HPDE6-E6E7 (cell line): ENCODE measurements at regions not wholly inside any gene's neighbourhood (a gene's known extent, or its start where the extent isn't known, plus 50 kb on each side); places are given as distances from the start of the nearest gene placed in this dataset.
A peak's percentile ranks its signal among the peaks of the same experiment; 100 is the strongest.

ENCODE experiments used
- DNase-seq: peaks from one replicate; pipeline ENCODE4 v3.0.0; 2011; ENCODE audit warnings: missing footprints; ENCODE audit errors: extremely low spot score

GRCh38 chr12:107549651-107550480, 135.7 kb upstream of the PWP1 start:
- DNase-seq, result no peak

GRCh38 chr12:107551434-107551833, 134.2 kb upstream of the PWP1 start:
- no peak for DNase-seq

- DNase-seq, result no peak
Observed at GRCh38 chr12:107552263-107552662, 133.3 kb upstream of the PWP1 start.

DNA sequence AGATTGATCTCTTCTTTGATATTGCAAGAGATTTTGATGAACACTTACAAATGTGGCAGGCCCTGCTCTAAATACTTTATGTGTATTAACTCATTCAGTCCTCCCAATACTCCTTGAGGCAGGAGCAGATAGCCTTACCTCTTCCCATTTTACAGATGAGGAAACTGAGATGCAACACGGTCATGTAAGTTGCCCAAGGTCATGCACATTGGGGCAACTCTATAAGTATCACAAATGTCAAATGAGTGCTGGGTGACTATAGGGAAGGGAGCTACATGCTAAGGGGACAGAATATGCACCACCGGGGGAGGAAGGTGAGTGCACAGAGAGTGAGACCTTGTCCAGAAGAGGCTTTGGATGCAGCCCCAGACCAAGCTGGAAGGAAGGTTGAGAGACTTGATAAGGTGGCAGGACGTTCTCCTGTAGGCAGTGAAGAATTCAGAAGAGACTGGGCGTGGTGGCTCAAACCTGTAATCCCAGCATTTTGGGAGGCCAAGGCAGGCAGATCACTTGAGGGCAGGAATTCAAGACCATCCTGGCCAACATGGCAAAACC, 132.3 kb upstream of the PWP1 start:
- DNase-seq, result no peak

GRCh38 chr12:107554941-107555340, 130.7 kb upstream of the PWP1 start:
- DNase-seq, result no peak

GRCh38 chr12:107557026-107557425, 128.6 kb upstream of the PWP1 start:
- no peak for DNase-seq

- DNase-seq, result no peak
Observed at GRCh38 chr12:107557589-107558100, 128.0 kb upstream of the PWP1 start.

DNA sequence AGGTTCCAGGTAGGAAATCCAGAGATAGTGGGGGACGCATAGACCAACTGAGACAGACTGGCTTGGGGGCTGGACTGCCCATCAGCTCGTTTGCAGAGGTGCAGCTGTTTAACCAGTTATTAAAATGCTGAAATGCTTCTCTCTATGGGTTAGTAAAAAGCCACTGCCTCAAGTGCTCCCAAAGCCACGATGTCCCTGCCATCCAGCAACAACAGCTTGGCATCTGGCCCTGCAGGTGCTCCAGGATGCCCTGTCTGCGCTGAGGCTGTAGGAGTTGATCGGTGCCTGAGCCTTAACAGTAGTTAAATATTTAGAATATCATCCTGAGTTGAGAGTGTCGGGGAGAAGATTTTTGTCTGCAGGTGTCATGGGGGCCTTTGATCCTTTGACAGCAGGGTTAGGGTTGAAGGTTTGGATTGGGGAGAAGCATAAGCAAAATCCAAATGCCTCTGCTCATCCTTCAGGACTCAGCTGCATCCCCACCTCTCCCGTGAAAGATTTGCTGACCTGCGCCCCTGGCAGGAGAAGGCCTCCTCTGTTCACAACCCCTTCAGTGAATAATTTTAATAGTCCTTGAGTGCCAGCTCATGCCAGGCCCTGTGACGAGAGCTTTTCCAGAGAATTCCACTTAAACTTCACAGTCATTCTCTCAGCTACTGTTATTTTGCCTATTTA, 127.3 kb upstream of the PWP1 start:
- no peak for DNase-seq

- no peak for DNase-seq
Observed at GRCh38 chr12:107558816-107559382, 126.7 kb upstream of the PWP1 start.

DNA sequence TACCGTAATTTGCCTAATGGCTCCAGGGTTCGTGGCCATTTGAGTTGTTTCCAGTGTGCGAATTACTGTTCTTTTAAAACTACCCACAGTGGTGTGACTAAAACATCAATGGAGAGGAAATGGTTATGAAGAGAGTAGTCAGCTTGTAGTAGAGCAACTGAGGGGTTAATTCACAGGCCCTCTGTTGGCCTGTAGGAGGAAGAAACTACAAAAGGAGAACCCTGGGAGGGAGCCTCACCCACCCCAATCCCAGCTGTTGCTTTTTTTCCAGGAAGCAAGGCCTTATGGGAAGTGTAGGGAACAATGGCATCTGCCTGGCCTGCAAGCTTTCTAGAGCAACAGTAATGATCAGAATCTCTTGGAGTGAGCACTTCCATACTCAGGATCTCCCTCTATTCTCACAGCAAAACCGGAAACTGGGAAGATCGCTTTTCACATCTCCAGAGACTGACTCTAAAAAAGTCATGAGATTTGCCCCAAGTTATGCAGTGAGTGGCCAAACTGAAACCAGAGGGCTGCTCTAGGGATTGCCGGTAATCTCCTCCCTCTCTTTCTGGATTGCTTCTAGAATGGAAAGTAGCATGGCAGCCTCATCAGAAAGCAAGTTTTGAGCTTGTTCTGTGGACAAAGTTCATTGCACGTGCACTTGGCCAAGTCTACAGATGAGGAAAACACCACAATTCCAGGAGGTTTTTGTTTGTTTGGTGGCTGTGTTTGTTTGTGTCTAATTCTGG, 125.3 kb upstream of the PWP1 start:
- no peak for DNase-seq

GRCh38 chr12:107560899-107561285, 124.7 kb upstream of the PWP1 start:
- DNase-seq, result peak; percentile 62

DNA sequence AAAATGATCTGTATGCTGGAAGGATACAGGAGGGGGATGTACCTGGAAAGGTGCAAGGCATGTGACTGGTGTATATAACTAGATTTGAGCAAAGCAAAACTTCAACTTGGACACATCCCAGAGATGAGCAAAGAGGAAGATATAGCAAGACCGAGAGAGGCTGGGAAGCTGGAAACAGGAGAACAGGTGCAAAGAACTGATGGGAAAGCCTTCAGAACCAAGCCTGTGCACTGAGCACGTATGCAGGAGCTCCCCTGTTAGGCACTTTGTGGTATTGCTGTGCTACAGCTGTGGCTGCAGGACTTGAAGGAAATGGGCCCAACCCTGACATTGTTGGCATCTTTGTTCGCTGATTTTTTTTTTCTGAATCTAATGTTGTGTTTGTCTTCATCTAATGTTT, 120.7 kb upstream of the PWP1 start:
- DNase-seq, result peak; percentile 26

DNA sequence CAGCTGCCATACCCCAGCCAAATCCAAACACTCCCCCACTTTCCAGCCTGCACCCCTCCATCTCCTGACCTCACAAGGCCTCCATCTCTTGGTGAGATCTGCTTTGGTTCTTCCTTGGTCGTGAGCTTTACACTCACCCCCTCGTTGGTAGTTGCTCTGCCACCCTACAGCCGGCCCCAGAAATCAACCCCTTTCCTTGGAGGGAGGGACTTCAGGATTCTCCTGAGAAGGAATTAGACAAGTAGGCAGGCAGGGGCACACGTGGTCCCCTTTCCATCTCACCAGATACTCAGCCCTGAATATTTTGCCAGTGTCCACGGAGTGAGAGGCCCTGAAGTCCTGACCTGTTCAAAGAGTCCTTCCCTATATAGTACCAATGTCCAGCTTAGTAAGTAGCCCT, 120.0 kb upstream of the PWP1 start:
- no peak for DNase-seq

DNA sequence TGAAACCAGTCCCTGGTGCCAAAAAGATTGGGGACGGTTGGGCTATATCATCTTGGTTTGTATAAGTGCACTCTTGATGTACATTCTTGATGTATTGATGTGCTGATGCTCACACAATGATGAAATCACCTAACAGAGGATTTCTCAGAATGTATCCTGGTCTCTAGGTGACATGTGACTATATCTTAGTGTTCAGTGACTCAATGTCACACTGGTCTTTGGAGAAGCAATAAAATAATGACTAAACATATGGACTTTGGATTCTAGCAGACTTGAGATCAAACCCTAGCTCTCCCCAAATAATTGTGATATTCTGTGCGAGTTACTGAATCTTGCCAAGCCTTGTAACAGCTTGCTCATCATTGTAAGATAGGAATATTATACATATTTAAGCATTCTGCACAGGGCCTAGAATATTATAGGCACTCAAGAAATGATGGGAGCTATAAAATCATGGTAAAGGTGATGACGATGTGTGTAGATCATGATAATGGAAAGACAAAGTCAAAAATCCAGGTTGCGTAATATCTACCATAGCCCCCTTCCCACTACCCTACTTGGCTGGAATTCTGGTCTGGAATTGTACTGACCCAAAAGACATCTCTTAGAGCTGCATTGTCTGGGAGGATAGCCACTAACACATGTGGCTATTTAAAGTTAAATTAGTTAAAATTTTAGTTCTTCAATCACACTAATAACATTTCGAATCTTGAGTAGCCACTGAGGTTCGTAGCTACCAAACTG, 117.6 kb upstream of the PWP1 start:
- no peak for DNase-seq

DNA sequence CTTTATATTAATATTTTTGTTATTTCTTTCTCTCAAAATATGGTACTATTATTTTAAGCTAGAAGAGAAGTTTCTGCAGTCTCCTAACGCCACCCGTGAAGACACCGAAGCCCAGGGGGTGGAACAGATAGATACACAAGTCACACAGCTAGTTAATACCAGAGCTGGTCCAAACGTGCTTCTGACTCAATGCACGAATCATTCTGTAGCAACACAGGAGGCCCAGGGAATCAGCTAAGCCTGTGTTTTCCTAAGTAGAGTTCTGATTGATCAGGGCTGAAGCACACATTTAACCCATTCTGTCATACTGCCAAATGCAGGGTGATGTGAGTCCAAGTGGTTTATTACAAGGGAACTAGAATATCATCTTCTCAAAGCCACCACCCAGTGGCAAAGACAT, 116.9 kb upstream of the PWP1 start:
- no peak for DNase-seq

GRCh38 chr12:107570721-107571120, 114.9 kb upstream of the PWP1 start:
- DNase-seq, result no peak

DNA sequence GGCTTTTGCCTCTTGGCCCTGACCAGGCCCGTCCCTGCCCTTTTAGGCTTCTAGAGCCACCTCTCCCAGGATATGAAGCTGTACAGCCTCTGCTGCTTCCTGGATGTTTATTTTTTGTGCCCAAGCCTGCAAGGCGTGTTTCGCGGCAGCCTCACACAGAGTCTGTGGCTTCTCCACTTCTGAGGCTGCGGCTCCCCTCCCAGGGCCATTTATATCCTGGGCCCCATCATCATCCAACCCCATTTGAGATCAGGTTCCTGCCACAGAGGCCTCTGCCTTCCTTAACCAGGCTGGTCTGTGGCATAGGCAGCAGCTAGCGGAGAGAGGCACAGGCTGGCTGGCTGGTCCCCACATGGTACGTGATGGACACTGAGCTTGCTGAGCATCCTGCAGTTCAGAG, 114.1 kb upstream of the PWP1 start:
- no peak for DNase-seq

DNA sequence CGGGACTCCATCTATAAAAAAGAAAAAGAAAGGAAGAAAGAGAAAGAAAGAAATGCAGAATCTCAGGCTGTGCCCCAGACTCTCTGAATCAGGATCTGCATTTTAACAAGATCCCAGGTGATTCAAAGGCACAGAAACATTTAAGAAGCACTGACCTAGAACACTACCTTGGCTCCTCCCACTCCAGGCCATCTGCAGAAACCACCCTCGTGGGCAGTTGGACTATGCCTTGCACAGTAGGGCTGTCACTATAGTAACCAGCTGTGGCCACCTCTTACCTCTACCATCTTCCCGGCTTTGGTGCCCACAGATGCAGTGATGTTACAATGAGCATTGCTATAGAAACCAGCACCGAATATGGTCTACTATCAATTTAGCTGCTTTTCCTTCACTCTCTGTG, 110.9 kb upstream of the PWP1 start:
- DNase-seq, result no peak

DNA sequence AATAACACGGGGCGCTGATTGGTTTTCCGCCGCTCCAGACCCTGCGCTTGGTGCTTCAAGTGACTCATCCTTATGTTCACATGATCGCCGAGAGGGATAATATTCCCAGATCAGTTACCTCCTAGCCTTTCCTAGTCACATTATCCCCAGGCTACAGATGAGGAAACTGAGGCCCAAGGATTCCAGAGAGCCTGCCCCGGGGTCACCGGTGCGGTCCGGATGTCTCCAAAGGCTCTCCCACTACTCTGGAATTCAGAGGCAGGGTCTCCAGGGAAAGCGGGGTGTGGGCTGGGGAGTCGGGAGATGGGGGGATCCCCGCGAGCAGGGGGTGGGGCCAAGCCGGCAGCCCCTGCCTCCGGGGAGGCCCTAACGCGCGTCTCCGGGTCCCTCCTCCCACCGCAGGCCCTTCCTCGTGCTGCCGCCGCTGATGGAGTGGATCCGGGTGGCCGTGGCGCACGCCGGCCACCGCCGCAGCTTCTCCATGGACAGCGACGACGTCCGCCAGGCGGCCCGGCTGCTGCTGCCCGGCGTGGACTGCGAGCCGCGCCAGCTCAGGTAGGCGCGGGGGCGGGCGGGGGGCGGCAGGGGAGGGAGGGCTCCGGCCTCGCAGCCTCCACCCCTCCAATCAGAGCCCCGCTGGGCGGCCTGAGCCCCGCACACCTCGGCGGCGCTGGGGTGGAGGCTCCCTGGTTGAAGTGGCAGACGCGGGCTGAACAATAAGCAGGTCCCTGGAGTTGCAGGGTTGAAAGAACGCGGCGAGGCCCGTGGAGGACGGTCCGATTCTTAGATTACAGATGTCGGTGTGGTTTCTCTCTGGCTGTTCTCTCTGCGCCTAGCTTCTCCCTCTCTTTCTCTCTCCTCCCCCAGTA, 104.6 kb upstream of the PWP1 start:
- DNase-seq, result peak; percentile 23

GRCh38 chr12:107581619-107582015, 104.0 kb upstream of the PWP1 start:
- no peak for DNase-seq
